ENCODE measurements at regions not wholly inside any gene's neighbourhood (a gene's known extent, or its start where the extent isn't known, plus 50 kb on each side); places are given as distances from the start of the nearest gene placed in this dataset.
A peak's percentile ranks its signal among the peaks of the same experiment; 100 is the strongest.

DNA sequence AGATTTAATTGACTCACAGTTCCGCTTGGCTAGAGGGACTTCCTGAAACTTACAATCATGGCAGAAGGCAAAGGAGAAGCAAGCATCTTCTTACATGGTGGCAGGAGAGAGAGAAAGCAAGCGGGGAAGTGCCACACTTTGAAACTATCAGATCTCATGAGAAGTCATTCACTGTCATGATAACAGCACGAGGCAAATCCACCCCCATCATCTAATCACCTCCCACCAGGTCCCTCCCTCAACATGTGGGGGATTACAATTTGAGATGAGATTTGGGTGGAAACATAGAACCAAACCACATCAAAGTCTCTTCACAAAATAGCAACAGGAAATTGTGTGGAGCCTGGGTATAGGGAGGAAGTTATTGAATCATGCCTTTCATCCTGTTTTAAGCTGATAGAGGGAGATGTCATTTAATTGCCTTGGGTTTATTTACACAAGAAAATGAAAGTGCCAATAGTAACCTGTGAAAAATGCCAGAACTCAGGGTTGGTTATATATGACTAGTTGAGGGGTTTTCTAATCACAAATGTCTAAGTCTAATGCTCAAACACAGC is 624.8 kb upstream of the LMCD1 start:
- H3K4me1 ChIP-seq (ENCODE audit: control insufficient read depth in 5 of 5, insufficient read depth in 5 of 5, low read length in 5 of 5): peaks cover 0 to 14% (median 0%) of the 10 kb centered on the region in 5 donors
- H3K36me3 ChIP-seq (ENCODE audit: control insufficient read depth in 4 of 4, insufficient read depth in 4 of 4, low read length in 4 of 4): no peaks in the 10 kb centered on the region
- H3K9me3 ChIP-seq (ENCODE audit: control insufficient read depth in 4 of 4, insufficient read depth in 3 of 4, low read length in 3 of 4): peaks cover 0 to 1% (median 0%) of the 10 kb centered on the region in 4 donors
- no peak overlapping the region for H3K4me3 ChIP-seq
- WGBS, 2 donors: 9 to 33% methylated on average over 3 of the region's 3 CpGs
- no peak overlapping the region for H3K9ac ChIP-seq (ENCODE audit: insufficient read depth in 1 of 2, low read length in 2 of 2)
- peak in 1 of 3 donors; percentile 40 for DNase-seq
- TF ChIP-seq, protein P1, sequence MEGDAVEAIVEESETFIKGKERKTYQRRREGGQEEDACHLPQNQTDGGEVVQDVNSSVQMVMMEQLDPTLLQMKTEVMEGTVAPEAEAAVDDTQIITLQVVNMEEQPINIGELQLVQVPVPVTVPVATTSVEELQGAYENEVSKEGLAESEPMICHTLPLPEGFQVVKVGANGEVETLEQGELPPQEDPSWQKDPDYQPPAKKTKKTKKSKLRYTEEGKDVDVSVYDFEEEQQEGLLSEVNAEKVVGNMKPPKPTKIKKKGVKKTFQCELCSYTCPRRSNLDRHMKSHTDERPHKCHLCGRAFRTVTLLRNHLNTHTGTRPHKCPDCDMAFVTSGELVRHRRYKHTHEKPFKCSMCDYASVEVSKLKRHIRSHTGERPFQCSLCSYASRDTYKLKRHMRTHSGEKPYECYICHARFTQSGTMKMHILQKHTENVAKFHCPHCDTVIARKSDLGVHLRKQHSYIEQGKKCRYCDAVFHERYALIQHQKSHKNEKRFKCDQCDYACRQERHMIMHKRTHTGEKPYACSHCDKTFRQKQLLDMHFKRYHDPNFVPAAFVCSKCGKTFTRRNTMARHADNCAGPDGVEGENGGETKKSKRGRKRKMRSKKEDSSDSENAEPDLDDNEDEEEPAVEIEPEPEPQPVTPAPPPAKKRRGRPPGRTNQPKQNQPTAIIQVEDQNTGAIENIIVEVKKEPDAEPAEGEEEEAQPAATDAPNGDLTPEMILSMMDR (IDR thresholded peaks at IDR 0.05; ENCODE audit: control extremely low read depth, extremely low read depth): no peak
- no peaks in the 10 kb centered on the region for H3K27me3 ChIP-seq (ENCODE audit: control insufficient read depth in 3 of 3, insufficient read depth in 3 of 3, low read length in 2 of 3)
- peak overlapping the region in 1 of 2 donors; percentile 2 for H3K27ac ChIP-seq (ENCODE audit: low read depth in 1 of 2, low read length in 1 of 2)
- ATAC-seq (ENCODE audit: insufficient read depth, low FRiP score): no peak

DNA sequence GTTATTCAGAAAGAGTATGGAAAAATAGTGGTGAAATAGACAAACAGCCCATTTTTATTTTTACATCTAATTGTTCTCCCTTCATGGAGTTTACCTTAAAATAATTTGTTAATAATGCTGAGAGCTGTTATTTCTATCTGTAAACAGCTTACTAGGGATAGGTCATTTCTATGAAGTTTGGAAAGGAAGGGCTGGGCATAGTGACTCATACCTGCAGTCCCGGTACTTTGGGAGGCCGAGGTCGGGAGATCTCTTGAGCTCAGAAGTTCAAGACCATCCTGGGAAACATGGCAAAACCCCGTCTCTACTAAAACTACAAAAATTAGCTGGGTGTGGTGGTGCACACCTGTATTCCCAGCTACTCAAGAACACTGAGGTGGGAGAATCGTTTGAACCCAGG is 624.3 kb upstream of the LMCD1 start:
- Histone ChIP-seq H3K27ac (ENCODE audit: low read depth in 1 of 2, low read length in 1 of 2) (no peak overlapping the region), H3K4me1 (ENCODE audit: control insufficient read depth in 5 of 5, insufficient read depth in 5 of 5, low read length in 5 of 5) (peaks cover 0 to 14% (median 0%) of the 10 kb centered on the region in 5 donors), H3K4me3 (no peak overlapping the region), H3K27me3 (ENCODE audit: control insufficient read depth in 3 of 3, insufficient read depth in 3 of 3, low read length in 2 of 3) (no peaks in the 10 kb centered on the region), H3K9ac (ENCODE audit: insufficient read depth in 1 of 2, low read length in 2 of 2) (no peak overlapping the region), H3K9me3 (ENCODE audit: control insufficient read depth in 4 of 4, insufficient read depth in 3 of 4, low read length in 3 of 4) (peaks cover 0 to 1% (median 0%) of the 10 kb centered on the region in 4 donors), H3K36me3 (ENCODE audit: control insufficient read depth in 4 of 4, insufficient read depth in 4 of 4, low read length in 4 of 4) (no peaks in the 10 kb centered on the region)
- 69% methylated on average over 5 of the region's 5 CpGs for WGBS, 2 donors
- TF ChIP-seq, protein P1 (IDR thresholded peaks at IDR 0.05; ENCODE audit: control extremely low read depth, extremely low read depth): no peak
- ATAC-seq (ENCODE audit: insufficient read depth, low FRiP score) (no peak), DNase-seq (no peak)

DNA sequence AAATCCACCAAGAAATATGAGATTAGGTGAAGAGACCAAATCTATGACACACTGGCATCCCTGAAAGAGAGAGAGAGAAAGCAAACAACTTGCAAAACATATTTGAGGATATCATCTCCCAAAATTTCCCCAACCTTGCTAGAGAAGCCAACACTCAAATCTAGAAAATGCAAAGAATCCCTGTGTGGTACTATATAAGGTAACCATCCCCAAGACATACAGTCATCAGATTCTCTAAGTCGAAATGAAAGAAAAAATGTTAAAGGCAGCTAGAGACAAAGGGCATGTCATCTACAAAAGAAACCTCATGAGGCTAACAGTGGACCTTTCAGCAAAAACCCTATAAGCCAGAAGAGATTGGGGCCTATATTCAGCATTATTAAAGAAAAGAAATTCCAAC is 622.1 kb upstream of the LMCD1 start:
- DNase-seq (no peak), ATAC-seq (ENCODE audit: insufficient read depth, low FRiP score) (no peak)
- Histone ChIP-seq H3K27me3 (ENCODE audit: control insufficient read depth in 3 of 3, insufficient read depth in 3 of 3, low read length in 2 of 3) (no peaks in the 10 kb centered on the region), H3K9ac (ENCODE audit: insufficient read depth in 1 of 2, low read length in 2 of 2) (no peak overlapping the region), H3K36me3 (ENCODE audit: control insufficient read depth in 4 of 4, insufficient read depth in 4 of 4, low read length in 4 of 4) (no peaks in the 10 kb centered on the region), H3K4me1 (ENCODE audit: control insufficient read depth in 5 of 5, insufficient read depth in 5 of 5, low read length in 5 of 5) (peaks cover 0 to 14% (median 0%) of the 10 kb centered on the region in 5 donors), H3K4me3 (no peak overlapping the region), H3K9me3 (ENCODE audit: control insufficient read depth in 4 of 4, insufficient read depth in 3 of 4, low read length in 3 of 4) (peaks cover 0 to 2% (median under 1%) of the 10 kb centered on the region in 4 donors), H3K27ac (ENCODE audit: low read depth in 1 of 2, low read length in 1 of 2) (no peak overlapping the region)
- TF ChIP-seq, protein P1 (IDR thresholded peaks at IDR 0.05; ENCODE audit: control extremely low read depth, extremely low read depth): no peak
- WGBS, 2 donors: 88 to 92% methylated on average over 1 of the region's 1 CpG

DNA sequence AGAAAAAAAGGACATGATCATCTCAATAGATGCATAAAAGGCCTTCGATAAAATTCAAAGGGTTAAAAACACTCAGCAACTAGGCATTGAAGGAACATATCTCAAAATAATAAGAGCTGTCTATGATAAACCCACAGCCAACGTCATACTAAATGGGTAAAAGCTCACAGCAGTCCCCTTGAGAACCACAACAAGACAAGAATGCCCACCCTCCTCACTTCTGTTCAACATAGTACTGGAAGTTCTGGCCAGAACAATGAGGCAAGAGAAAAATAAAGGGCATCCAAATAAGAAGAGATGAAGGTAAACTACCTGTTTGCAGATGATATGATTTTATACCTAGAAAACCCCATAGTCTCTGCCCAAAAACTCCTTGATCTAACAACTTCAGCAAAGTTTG is 619.7 kb upstream of the LMCD1 start:
- Histone ChIP-seq H3K9me3 (ENCODE audit: control insufficient read depth in 4 of 4, insufficient read depth in 3 of 4, low read length in 3 of 4) (peaks cover 0 to 2% (median under 1%) of the 10 kb centered on the region in 4 donors), H3K4me1 (ENCODE audit: control insufficient read depth in 5 of 5, insufficient read depth in 5 of 5, low read length in 5 of 5) (peaks cover 0 to 12% (median 0%) of the 10 kb centered on the region in 5 donors), H3K27ac (ENCODE audit: low read depth in 1 of 2, low read length in 1 of 2) (no peak overlapping the region), H3K36me3 (ENCODE audit: control insufficient read depth in 4 of 4, insufficient read depth in 4 of 4, low read length in 4 of 4) (no peaks in the 10 kb centered on the region), H3K9ac (ENCODE audit: insufficient read depth in 1 of 2, low read length in 2 of 2) (no peak overlapping the region), H3K27me3 (ENCODE audit: control insufficient read depth in 3 of 3, insufficient read depth in 3 of 3, low read length in 2 of 3) (no peaks in the 10 kb centered on the region), H3K4me3 (no peak overlapping the region)
- DNase-seq (no peak), ATAC-seq (ENCODE audit: insufficient read depth, low FRiP score) (no peak)
- WGBS, 2 donors: 86 to 94% methylated on average over 2 of the region's 2 CpGs
- TF ChIP-seq, protein P1 (IDR thresholded peaks at IDR 0.05; ENCODE audit: control extremely low read depth, extremely low read depth): no peak

Data from lung (tissue), 11 donors.